ENCODE measurements at regions not wholly inside any gene's neighbourhood (a gene's known extent, or its start where the extent isn't known, plus 50 kb on each side); places are given as distances from the start of the nearest gene placed in this dataset.

DNA sequence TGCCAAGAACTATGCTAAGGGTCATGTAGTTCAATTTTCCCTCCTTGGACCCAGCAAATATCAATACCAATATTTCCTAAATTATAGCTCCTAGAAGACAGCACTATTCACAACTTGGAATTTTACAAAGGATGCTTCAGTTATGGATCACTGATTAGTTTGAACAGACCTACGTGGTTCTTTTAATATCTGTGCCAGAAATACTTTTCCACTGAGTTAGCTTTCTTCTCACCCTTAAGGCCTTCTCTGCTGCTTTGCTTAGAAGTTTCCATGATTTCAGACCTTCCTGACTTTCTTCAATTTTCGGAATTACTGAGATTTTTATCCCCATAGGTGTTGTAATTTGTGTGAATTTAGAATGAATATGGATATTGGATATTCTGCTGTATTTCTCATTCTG is 380.4 kb downstream of the PSAT1 start:
- DNase-seq, result no peak
- H3K4me1 ChIP-seq, result no peaks in the 10 kb centered on the region
- H3K9me3 ChIP-seq, result no peaks in the 10 kb centered on the region
- H3K4me3 ChIP-seq, result no peak overlapping the region
- H3K27ac ChIP-seq, result no peak overlapping the region
- TF ChIP-seq CTCF (IDR thresholded peaks at IDR 0.05), result no peak
- intact Hi-C loops (cut with DNase I; ENCODE audit: low total_unique reads), result no loop called here
- no peaks in the 10 kb centered on the region for H3K36me3 ChIP-seq
- H3K27me3 ChIP-seq, result peaks cover 0 to 4% of the 10 kb centered on the region in 2 donors

- TF ChIP-seq CTCF (IDR thresholded peaks at IDR 0.05) (no peak), POLR2A (IDR thresholded peaks at IDR 0.05) (no peak)
- H3K4me3 ChIP-seq, result no peak overlapping the region
These were observed 382.0 kb downstream of the PSAT1 start for GRCh38 chr9:78678877-78679276.

GRCh38 chr9:78680196-78680595 is 383.3 kb downstream of the PSAT1 start:
- H3K4me1 ChIP-seq, result no peaks in the 10 kb centered on the region
- H3K27ac ChIP-seq, result no peak overlapping the region
- H3K27me3 ChIP-seq, result peaks cover 0 to 4% of the 10 kb centered on the region in 2 donors
- no peaks in the 10 kb centered on the region for H3K36me3 ChIP-seq
- TF ChIP-seq POLR2A (IDR thresholded peaks at IDR 0.05), result no peak
- no peak for TF ChIP-seq CTCF (IDR thresholded peaks at IDR 0.05)
- intact Hi-C loops (cut with DNase I; ENCODE audit: low total_unique reads), result no loop called here
- no peak overlapping the region for H3K4me3 ChIP-seq
- no peak for DNase-seq
- no peaks in the 10 kb centered on the region for H3K9me3 ChIP-seq

More at GRCh38 chr9:78678877-78679276, 382.0 kb downstream of the PSAT1 start:
- Histone ChIP-seq H3K36me3 (no peaks in the 10 kb centered on the region), H3K4me1 (no peaks in the 10 kb centered on the region), H3K27me3 (peaks cover 0 to 4% of the 10 kb centered on the region in 2 donors), H3K27ac (no peak overlapping the region), H3K9me3 (no peaks in the 10 kb centered on the region)
- no peak for DNase-seq
- intact Hi-C loops (cut with DNase I; ENCODE audit: low total_unique reads), result no loop called here

GRCh38 chr9:78682216-78682615 is 385.3 kb downstream of the PSAT1 start:
- Histone ChIP-seq H3K9me3 (no peaks in the 10 kb centered on the region), H3K27ac (no peak overlapping the region), H3K27me3 (peaks cover 0 to 4% of the 10 kb centered on the region in 2 donors), H3K4me3 (no peak overlapping the region), H3K4me1 (no peaks in the 10 kb centered on the region), H3K36me3 (no peaks in the 10 kb centered on the region)
- intact Hi-C loops (cut with DNase I; ENCODE audit: low total_unique reads), result no loop called here
- no peak for TF ChIP-seq POLR2A (IDR thresholded peaks at IDR 0.05)
- no peak for TF ChIP-seq CTCF (IDR thresholded peaks at IDR 0.05)
- DNase-seq, result no peak

DNA sequence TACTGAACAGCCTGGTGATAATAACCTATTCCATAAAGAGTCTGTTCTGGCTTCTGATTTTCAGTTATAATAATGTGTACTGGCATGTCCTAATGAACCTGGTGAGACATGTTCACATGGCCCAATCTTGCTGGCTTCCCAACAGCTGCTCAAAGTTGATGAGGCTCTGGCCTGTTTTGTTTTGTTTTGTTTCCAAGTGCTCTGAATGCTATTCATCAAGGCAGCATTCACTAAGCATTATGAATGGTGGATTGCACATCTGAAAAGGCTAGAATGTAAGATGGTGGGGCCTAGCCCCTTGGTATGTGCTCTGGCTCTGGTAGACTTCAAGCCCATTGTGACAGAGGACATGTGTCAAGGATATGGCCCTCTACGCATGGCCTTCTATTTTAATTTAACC is 388.5 kb downstream of the PSAT1 start:
- no peak for TF ChIP-seq CTCF (IDR thresholded peaks at IDR 0.05)
- no peak for TF ChIP-seq POLR2A (IDR thresholded peaks at IDR 0.05)
- H3K36me3 ChIP-seq, result no peaks in the 10 kb centered on the region
- no peaks in the 10 kb centered on the region for H3K4me1 ChIP-seq
- H3K4me3 ChIP-seq, result no peak overlapping the region
- H3K27me3 ChIP-seq, result peaks cover 0 to 4% of the 10 kb centered on the region in 2 donors
- no peak for DNase-seq
- intact Hi-C loops (cut with DNase I; ENCODE audit: low total_unique reads), result no loop called here
- H3K27ac ChIP-seq, result no peak overlapping the region
- no peaks in the 10 kb centered on the region for H3K9me3 ChIP-seq

Measured in uterus (tissue), 3 donors.